ENCODE measurements at regions not wholly inside any gene's neighbourhood (a gene's known extent, or its start where the extent isn't known, plus 50 kb on each side); places are given as distances from the start of the nearest gene placed in this dataset.

DNA sequence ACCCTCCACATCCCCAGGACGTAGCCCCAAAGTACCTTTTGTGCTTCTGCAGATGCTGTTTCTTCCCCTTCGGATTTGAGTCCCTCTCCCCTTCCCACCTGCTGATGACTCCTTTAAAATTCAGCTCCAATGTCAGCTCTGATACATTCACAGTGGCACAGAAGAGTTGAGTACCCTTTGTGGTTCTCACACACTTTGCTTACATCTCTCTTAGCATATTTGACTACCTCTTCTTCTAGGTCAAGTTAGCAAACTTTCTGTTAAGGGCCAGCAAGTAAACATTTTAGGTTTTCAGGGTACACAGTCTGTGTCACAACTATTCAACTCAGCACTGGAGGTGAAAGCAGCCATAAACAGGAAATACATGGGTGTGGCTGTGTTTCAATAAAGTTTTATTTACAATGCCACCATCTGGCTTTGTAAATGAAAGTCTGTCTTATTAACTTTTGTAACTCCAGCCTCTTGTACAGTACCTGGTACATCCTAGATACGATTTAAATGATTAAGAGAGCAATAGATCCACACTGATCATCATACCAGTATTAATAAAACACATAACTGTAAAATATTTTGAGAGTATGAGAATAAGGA, 161.7 kb downstream of the SOX9 start:
- no peaks in the 10 kb centered on the region for H3K4me1 Mint-ChIP-seq
- H3K27ac Mint-ChIP-seq = no peak overlapping the region
- no peak overlapping the region for H3K4me3 Mint-ChIP-seq

DNA sequence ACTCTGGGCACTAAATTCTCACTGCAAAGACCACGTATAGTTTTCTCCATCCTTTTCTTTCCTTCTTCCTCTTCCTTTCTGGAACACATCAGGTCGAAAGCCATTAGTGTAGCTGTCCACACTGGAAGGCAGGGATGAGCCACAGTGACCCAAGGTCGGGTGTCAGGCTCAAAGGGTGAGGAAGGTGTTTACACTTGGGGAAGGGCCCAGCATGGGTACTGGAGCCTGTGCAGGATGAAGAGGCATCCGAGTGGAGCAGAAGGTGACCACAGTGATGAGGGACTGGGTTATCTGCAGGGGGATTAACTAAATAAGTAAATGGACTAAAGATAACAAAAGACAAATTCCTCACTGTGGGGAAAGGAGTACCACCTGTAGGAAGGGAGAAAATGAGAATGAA, 164.0 kb downstream of the SOX9 start:
- Mint-ChIP-seq H3K27ac (no peak overlapping the region), H3K36me3 (no peaks in the 10 kb centered on the region), H3K4me1 (no peaks in the 10 kb centered on the region), H3K9me3 (no peaks in the 10 kb centered on the region), H3K27me3 (peaks cover 7% of the 10 kb centered on the region), H3K4me3 (no peak overlapping the region)
- ATAC-seq (ENCODE audit: low read depth) = no peak
- DNase-seq (ENCODE audit: low spot score in 2 of 2) = no peak

More for the DNA sequence above, 161.7 kb downstream of the SOX9 start:
- Mint-ChIP-seq H3K9me3 (no peaks in the 10 kb centered on the region), H3K27me3 (peaks cover 7% of the 10 kb centered on the region), H3K36me3 (no peaks in the 10 kb centered on the region)
- DNase-seq (ENCODE audit: low spot score in 2 of 2) (no peak), ATAC-seq (ENCODE audit: low read depth) (no peak)

DNA sequence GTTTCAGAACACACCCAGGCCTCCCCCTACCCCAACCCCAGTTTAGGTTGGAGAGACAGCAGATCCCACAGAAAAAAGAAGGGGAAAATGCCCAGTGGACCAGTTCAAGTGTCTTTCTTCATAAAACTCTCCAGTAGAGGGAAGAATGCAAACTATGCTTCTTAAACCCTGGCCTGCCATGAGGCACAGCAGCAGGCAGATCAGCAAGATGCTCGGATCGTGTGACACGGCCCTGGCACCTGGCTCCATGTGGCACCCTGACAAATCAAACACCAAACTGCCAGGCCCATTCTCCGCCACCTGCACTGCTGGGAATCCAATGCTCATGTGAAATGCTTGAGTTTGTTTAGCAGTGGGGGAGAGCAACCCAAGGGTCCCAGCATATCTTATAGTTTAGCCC, 166.8 kb downstream of the SOX9 start:
- Mint-ChIP-seq H3K27ac (no peak overlapping the region), H3K36me3 (no peaks in the 10 kb centered on the region), H3K9me3 (no peaks in the 10 kb centered on the region), H3K4me3 (no peak overlapping the region), H3K27me3 (no peaks in the 10 kb centered on the region), H3K4me1 (no peaks in the 10 kb centered on the region)
- ATAC-seq (ENCODE audit: low read depth) (no peak), DNase-seq (ENCODE audit: low spot score in 2 of 2) (no peak)

DNA sequence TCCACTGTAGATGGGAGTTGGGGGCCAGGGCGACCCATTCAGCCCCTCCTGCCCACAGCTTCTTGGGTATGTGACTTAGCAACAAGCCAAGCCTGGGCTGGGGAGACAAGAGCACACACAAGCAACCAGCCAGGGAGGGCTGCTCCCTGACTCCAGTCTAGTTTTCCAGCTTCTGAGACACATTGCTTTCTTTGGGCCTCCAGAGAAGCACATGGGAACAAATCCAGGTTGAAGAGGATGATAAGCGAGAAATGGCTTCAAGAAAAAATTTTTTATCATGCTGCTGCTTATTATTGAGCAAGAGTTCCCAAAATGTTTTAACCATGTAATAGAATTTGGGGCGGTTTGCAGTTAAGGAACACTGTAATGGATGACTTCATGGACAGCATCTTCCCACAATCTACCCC, 173.7 kb downstream of the SOX9 start:
- ATAC-seq (ENCODE audit: low read depth) (no peak), DNase-seq (ENCODE audit: low spot score in 2 of 2) (no peak)
- no peak overlapping the region for H3K4me3 Mint-ChIP-seq
- H3K27ac Mint-ChIP-seq = no peak overlapping the region
- peaks cover 5% of the 10 kb centered on the region for H3K9me3 Mint-ChIP-seq
- no peaks in the 10 kb centered on the region for H3K4me1 Mint-ChIP-seq
- H3K36me3 Mint-ChIP-seq = no peaks in the 10 kb centered on the region
- peaks cover 2% of the 10 kb centered on the region for H3K27me3 Mint-ChIP-seq

DNA sequence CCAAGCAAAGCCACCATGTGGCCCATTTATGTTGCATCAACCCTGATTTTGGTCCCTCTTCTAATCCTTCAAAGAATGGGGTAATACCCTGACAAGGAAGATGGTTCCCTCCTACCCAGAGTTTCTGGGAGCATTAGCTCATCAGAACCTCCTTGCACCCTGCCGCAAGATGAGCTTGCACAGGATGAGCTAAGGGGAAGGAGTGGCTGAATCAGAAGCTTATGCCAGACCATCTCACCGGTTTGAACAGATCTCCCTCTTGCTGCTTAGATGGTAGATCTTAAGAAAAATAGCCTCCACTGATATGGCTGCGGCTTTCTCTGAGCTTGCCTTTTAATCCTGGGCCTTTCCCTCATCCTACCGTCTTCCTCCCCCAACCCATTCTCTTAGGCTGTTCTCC, 175.1 kb downstream of the SOX9 start:
- no peak overlapping the region for H3K27ac Mint-ChIP-seq
- H3K36me3 Mint-ChIP-seq = no peaks in the 10 kb centered on the region
- H3K27me3 Mint-ChIP-seq = peaks cover 2% of the 10 kb centered on the region
- H3K4me3 Mint-ChIP-seq = no peak overlapping the region
- ATAC-seq (ENCODE audit: low read depth) (no peak), DNase-seq (ENCODE audit: low spot score in 2 of 2) (no peak)
- no peaks in the 10 kb centered on the region for H3K4me1 Mint-ChIP-seq
- peaks cover 5% of the 10 kb centered on the region for H3K9me3 Mint-ChIP-seq

DNA sequence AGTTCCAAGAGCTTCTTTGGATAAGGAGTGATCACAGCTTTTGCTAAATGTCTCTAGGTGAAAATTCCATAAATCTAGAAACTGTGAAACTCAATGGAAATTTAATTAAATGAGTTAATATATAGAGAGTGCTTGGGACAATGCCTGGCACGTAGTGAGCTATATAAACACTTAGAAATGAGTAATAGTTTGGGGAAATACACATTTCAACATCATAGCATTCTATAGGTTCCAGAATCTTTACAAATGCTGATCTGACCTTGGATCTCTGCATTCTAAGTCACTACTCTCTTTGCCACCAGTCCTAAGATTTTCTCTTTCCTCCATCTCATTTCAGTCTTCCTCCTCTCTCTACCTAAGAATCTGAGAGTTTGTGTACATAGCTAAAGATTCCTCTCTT, 175.6 kb downstream of the SOX9 start:
- no peaks in the 10 kb centered on the region for H3K4me1 Mint-ChIP-seq
- no peaks in the 10 kb centered on the region for H3K36me3 Mint-ChIP-seq
- no peak overlapping the region for H3K27ac Mint-ChIP-seq
- ATAC-seq (ENCODE audit: low read depth) (no peak), DNase-seq (ENCODE audit: low spot score in 2 of 2) (no peak)
- no peak overlapping the region for H3K4me3 Mint-ChIP-seq
- peaks cover 2% of the 10 kb centered on the region for H3K27me3 Mint-ChIP-seq
- H3K9me3 Mint-ChIP-seq = peaks cover 5% of the 10 kb centered on the region

DNA sequence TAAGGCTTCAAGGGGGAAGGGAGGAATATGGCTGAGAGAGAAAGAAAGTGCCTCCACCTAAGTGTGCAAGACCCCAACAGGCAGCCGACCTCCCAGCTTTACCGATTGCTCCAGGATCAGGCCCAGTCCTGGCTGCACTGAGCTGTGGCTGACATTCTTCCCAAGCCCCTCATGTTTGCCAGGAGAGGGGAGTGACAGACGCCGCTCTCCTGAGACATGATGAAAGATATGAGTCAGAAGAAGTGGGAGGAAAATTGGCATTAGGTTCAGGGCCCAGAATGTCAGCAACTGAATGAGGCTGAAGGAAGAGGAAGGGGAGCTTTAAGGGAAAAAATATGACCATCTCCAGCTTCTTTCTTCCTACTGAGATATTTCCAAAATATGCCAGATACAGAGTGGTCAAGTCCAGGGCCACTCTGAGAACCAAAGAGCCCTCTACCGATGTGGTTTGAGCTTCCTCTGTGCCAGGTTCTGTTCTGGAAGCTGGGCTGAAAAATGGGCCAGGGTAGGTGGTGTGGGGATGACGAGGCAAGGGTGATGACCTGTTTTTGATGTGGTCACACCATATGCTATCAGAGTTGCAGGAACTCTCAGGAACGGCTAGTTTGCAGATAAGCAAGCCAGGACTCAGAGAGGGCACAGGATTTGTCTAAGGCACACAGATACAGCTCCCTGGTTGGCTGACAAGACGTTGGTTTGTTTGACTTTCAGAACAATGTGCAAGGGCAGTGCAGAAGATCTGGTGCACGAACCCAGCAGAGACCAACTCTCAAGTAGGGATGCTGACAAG, 176.7 kb downstream of the SOX9 start:
- H3K9me3 Mint-ChIP-seq = peaks cover 5% of the 10 kb centered on the region
- DNase-seq (ENCODE audit: low spot score in 2 of 2) = no peak

DNA sequence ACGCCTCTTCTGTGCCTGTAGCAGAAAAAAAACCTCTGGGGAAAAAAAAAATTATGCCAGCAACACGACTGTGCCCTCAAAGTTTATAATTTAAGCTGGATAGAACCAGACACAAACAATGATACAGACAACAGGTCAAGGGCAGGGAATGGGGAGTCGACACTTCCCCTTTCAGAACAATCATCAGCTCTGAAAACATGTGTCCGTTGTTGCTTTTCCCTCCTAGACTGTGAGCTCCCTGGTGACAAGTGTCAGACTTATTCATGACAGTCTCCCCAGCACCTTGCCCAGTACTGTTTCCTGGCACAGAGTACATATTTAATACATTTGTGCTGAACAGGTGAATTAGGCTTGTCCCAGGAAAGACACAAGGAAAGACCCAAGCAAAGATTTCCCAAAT, 178.3 kb downstream of the SOX9 start:
- H3K36me3 Mint-ChIP-seq = no peaks in the 10 kb centered on the region
- DNase-seq (ENCODE audit: low spot score in 2 of 2) (no peak), ATAC-seq (ENCODE audit: low read depth) (no peak)
- H3K9me3 Mint-ChIP-seq = peaks cover 5% of the 10 kb centered on the region
- H3K27me3 Mint-ChIP-seq = peaks cover 2% of the 10 kb centered on the region
- no peaks in the 10 kb centered on the region for H3K4me1 Mint-ChIP-seq
- no peak overlapping the region for H3K27ac Mint-ChIP-seq
- no peak overlapping the region for H3K4me3 Mint-ChIP-seq

More for the DNA sequence above, 176.7 kb downstream of the SOX9 start:
- no peak for ATAC-seq (ENCODE audit: low read depth)
- Mint-ChIP-seq H3K4me1 (no peaks in the 10 kb centered on the region), H3K27me3 (peaks cover 2% of the 10 kb centered on the region), H3K27ac (no peak overlapping the region), H3K36me3 (no peaks in the 10 kb centered on the region), H3K4me3 (no peak overlapping the region)

DNA sequence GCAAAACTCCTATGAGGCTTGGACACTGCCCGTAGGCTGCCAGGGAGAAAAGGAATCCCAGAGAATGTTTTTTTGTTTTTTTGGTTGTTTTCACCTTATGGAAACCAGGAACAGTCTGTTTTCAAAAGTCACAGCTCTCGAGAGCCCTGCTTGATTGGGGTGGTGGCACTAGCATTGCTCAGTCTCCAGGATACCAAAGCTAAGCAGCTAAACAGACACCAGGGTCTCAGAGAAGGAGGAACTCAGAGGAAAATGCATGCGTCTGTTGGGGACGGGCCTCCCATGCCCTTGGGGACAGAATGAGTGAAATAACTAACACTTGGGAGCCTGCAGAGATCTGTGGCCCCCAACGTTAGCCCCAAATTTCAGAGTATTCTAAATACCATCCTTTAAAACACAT, 178.8 kb downstream of the SOX9 start:
- DNase-seq (ENCODE audit: low spot score in 2 of 2) (no peak), ATAC-seq (ENCODE audit: low read depth) (no peak)
- Mint-ChIP-seq H3K4me3 (no peak overlapping the region), H3K36me3 (no peaks in the 10 kb centered on the region), H3K9me3 (peaks cover 5% of the 10 kb centered on the region), H3K4me1 (no peaks in the 10 kb centered on the region), H3K27ac (no peak overlapping the region), H3K27me3 (peaks cover 2% of the 10 kb centered on the region)

DNA sequence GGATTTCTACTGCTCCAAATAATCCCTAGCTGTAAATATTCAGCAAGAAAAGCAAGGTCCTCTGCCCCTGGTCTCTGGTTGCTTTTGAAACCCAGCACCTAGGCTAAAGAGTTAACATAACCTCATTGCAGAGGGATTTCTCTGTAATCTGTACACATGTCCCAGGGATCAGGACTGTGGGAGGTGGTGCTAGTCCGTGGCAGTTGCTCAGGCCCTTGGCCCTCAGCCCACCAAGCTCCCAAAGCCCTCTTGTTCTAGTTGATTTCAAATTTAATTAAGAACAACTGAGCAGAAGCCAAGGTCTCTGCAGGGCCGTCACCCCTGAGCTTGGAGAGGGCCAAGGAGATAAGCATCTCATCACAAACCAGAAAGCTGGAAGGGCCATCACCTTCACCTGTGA, 181.1 kb downstream of the SOX9 start:
- ATAC-seq (ENCODE audit: low read depth) (no peak), DNase-seq (ENCODE audit: low spot score in 2 of 2) (no peak)
- Mint-ChIP-seq H3K9me3 (no peaks in the 10 kb centered on the region), H3K36me3 (no peaks in the 10 kb centered on the region), H3K27ac (no peak overlapping the region), H3K4me3 (no peak overlapping the region), H3K4me1 (no peaks in the 10 kb centered on the region), H3K27me3 (no peaks in the 10 kb centered on the region)

DNA sequence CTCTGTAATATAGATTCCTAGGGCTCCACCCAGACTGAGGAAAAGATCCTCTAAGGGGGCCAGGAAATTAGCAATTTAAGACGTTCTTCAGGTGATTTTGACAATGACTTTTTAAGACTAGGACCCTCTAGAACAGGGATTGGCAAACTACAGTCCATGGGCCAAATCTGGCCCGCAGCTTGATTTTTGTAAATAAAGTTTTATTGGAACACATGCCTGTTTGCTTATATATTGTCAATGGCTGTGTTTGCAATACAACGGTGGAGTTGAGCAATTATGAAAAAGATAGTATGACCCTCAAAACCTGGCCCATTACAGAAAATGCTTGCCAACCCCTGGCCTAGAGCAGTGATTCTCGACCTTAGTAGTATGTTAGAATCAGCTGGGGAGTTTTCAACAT, 181.9 kb downstream of the SOX9 start:
- H3K9me3 Mint-ChIP-seq = no peaks in the 10 kb centered on the region
- ATAC-seq (ENCODE audit: low read depth) (no peak), DNase-seq (ENCODE audit: low spot score in 2 of 2) (no peak)
- no peak overlapping the region for H3K27ac Mint-ChIP-seq
- no peaks in the 10 kb centered on the region for H3K27me3 Mint-ChIP-seq
- H3K4me3 Mint-ChIP-seq = no peak overlapping the region
- H3K4me1 Mint-ChIP-seq = no peaks in the 10 kb centered on the region
- H3K36me3 Mint-ChIP-seq = no peaks in the 10 kb centered on the region

DNA sequence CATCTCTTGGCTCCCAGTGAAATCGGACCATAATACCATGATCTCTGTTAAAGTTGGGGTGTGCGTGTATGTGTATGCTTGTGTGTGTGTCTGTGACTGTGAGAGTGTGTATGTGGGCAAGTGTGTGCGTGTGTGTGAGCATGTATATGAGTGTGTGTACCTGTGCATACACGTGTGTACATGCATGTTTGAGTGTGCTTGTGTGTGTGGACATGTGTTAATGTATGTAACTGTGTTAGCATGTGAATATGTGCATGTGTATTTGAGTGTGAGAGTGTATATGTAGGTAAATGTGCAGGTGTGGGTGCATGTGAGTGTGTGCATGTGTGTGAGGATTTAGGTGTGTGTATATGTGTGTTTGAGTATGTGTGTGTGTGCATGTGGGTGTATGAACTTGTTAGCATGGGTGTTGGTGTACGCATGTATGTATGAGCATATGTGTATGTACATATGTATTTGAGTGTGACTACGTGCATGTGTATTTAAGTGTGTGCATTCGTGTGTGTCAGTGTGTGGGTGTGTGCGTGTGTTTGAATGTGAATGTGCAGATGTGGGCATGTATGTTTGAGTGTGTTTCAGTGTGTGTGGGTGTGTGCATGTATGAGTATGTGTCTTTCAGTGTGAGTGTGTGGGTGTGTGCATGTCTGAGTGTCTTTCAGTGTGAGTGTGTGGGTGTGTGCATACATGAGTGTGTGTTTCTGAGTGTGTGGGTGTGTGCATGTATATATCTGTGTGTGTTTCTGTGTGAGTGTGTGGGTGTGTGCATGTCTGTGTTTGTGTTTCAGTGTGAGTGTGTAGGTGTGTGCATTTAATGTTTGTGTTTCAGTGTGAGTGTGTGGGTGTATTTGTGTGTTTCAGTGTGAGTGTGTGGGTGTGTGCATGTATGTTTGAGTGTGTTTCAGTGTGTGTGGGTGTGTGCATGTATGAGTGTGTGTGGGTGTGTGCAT, 183.2 kb downstream of the SOX9 start:
- ATAC-seq (ENCODE audit: low read depth) (no peak), DNase-seq (ENCODE audit: low spot score in 2 of 2) (no peak)
- Mint-ChIP-seq H3K4me1 (no peaks in the 10 kb centered on the region), H3K9me3 (no peaks in the 10 kb centered on the region), H3K4me3 (no peak overlapping the region), H3K27me3 (no peaks in the 10 kb centered on the region), H3K27ac (no peak overlapping the region), H3K36me3 (no peaks in the 10 kb centered on the region)

DNA sequence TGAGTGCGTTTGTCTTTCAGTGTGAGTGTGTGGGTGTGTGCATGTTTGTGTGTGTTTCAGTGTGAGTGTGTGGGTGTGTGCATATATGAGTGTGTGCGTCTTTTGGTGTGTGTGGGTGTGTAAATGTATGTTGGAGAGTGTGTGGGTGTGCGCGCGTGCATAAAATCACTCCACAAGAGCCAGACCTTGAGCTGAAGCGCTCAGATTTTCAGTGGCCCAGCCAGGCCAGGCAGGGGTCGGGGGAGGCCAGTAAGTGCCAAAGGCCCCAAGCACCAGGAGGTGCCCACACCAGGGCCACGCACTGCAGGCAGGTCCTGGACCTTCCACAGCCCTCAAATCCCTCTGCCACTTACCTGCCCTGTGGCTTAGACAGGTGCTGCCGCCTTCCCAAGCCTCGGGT, 184.0 kb downstream of the SOX9 start:
- DNase-seq (ENCODE audit: low spot score in 2 of 2) = no peak
- Mint-ChIP-seq H3K27ac (no peak overlapping the region), H3K27me3 (no peaks in the 10 kb centered on the region), H3K4me1 (no peaks in the 10 kb centered on the region), H3K9me3 (no peaks in the 10 kb centered on the region), H3K4me3 (no peak overlapping the region), H3K36me3 (no peaks in the 10 kb centered on the region)
- no peak for ATAC-seq (ENCODE audit: low read depth)

DNA sequence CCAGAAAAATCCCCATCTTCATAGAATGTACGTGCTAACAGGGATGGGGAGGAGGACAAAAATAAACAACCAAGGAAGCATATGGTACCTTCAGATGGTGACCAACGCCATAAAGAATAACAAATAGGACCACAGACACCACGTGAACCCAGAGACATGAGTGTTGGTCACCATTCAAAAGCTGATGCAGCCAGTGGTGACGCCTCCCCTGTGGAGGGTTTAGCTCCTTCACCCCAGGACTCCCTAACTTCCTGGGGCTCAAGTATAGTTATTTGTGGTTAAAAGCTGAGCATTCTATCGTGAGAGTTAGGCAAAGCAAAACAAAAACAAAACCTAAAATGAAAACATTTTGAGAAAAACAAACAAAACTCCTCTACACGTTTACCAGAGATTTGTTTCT, 184.7 kb downstream of the SOX9 start:
- Mint-ChIP-seq H3K27ac (no peak overlapping the region), H3K4me1 (no peaks in the 10 kb centered on the region), H3K9me3 (no peaks in the 10 kb centered on the region), H3K36me3 (no peaks in the 10 kb centered on the region), H3K27me3 (peaks cover 2% of the 10 kb centered on the region), H3K4me3 (no peak overlapping the region)
- ATAC-seq (ENCODE audit: low read depth) = no peak
- DNase-seq (ENCODE audit: low spot score in 2 of 2) = no peak
